Right atrium auricular region (tissue), 2 donors: ENCODE measurements at regions not wholly inside any gene's neighbourhood (a gene's known extent, or its start where the extent isn't known, plus 50 kb on each side); places are given as distances from the start of the nearest gene placed in this dataset.

Source experiments
- DNase-seq: peaks from one replicate; pipeline ENCODE4 v3.0.0-alpha.2; 2019; ENCODE audit warnings: low spot score
- H3K27ac ChIP-seq, 2 donors: fragments of 200-600 bp; sonication (generic); 1 replicate in 1 of 2; 2 replicates in 1 of 2; pipeline ENCODE4 v1.5.1; 2016 to 2019
- H3K27me3 ChIP-seq, 2 donors: fragments of 200-600 bp; sonication (generic); one replicate each; pipeline versions ENCODE4 v1.5.1 to v1.6.0; 2017 to 2019
- H3K36me3 ChIP-seq: fragments of 200-600 bp; sonication (generic); one replicate; pipeline ENCODE4 v1.5.1; 2016
- H3K4me1 ChIP-seq, 2 donors: fragments of 200-600 bp; sonication (generic); one replicate each; pipeline versions ENCODE4 v1.5.1 to v1.6.0; 2017 to 2019
- H3K4me3 ChIP-seq, 2 donors: fragments of 200-600 bp; sonication (generic); 1 replicate in 1 of 2; 2 replicates in 1 of 2; pipeline ENCODE4 v1.5.1; 2017 to 2019; ENCODE audit warnings: mild to moderate bottlenecking in 1 of 2, moderate library complexity in 1 of 2
- H3K9me3 ChIP-seq, 2 donors: fragments of 200-600 bp; sonication (generic); one replicate each; pipeline ENCODE4 v1.5.1; 2019
- CTCF ChIP-seq, 2 donors: fragments of 200-600 bp; sonication (generic); IDR thresholded peaks; one replicate each; pipeline ENCODE4 v1.5.1; 2019; ENCODE audit warnings: antibody characterized with exemption in 2 of 2

DNA sequence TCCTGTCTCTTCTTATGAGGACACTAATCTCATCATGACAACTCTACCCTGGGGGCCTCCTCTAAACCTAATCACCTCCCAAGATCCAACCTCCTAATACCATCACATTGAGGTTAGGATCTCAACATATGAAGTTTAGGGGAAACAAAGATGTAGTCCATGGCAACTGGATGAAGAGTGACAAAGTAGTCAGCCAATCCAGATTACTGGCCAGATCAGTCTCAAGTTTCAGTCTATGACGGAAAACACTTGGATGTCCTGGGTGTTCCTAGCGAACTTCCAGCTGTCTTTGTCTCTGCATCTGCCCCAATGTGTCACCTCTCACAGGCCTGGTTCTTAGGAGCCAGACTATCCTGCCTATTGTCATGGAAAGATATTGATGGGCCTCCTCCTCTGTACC is 630.8 kb downstream of the AACS start:
- TF ChIP-seq CTCF (IDR thresholded peaks at IDR 0.05): no peak
- DNase-seq: no peak
- no peak overlapping the region for H3K27ac ChIP-seq
- no peaks in the 10 kb centered on the region for H3K9me3 ChIP-seq
- no peaks in the 10 kb centered on the region for H3K36me3 ChIP-seq
- H3K4me1 ChIP-seq: no peaks in the 10 kb centered on the region
- H3K4me3 ChIP-seq: no peak overlapping the region
- no peaks in the 10 kb centered on the region for H3K27me3 ChIP-seq

DNA sequence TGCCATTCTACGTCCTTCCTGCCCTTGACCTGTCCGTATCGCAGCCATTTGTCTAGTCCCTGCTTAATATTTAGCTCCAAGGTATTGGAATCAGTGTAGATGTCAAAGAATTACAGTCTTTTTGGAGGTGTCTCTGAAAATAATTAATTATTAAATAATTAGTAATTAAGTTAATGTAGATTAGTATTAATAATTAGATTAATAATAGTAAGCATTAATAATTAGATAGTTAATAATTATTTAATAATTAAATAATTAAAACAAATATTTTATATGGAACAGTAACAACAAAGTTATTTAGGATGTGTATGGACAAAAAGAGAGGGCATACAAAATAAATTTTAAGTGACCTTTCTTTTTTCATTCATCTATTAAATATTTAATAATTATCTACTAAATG is 639.6 kb downstream of the AACS start:
- H3K4me1 ChIP-seq: no peaks in the 10 kb centered on the region
- TF ChIP-seq CTCF (IDR thresholded peaks at IDR 0.05): no peak
- no peak overlapping the region for H3K4me3 ChIP-seq
- no peaks in the 10 kb centered on the region for H3K36me3 ChIP-seq
- no peaks in the 10 kb centered on the region for H3K9me3 ChIP-seq
- H3K27ac ChIP-seq: no peak overlapping the region
- no peak for DNase-seq
- H3K27me3 ChIP-seq: no peaks in the 10 kb centered on the region

DNA sequence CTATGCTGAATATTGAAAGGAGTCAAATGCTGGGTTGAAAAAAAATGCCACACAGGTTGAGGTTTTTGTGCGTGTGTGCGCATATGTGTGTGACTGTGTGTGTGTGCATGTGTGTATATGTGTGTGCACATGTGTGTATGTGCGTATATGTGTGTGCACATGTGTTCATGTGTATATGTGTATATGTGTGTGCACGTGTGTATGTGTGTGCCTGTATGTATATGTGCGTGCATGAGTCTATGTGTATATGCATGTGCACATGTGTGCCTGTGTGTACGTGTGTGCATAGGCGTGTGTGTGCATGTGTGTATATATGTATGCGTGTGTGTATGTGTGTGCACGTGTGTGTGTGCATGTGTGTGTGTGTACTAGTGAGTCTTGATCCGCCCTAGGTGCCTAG is 655.7 kb downstream of the AACS start:
- no peak for DNase-seq
- Histone ChIP-seq H3K4me1 (no peaks in the 10 kb centered on the region), H3K27ac (no peak overlapping the region), H3K9me3 (peaks cover 0 to 21% of the 10 kb centered on the region in 2 donors), H3K4me3 (no peak overlapping the region), H3K27me3 (no peaks in the 10 kb centered on the region), H3K36me3 (no peaks in the 10 kb centered on the region)
- no peak for TF ChIP-seq CTCF (IDR thresholded peaks at IDR 0.05)

DNA sequence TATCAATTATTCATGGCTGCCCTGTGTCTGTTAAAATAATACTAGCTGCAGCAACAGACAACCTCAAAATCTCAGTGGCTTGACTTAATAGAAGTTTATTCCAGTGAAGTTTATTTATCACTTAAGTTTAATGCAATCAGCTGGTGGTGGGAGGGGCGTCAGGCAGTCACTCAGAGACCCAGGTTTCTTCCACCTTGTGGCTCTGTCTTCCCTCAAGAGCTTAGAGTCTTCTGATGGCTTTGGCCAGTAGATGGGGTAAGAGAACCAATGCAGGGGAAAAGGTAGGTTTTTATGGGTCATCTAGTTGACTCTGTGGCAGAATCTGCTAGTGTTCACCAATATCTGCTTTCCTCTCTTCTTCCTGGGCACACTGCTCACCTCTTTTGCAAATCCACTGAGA is 668.9 kb downstream of the AACS start:
- no peaks in the 10 kb centered on the region for H3K36me3 ChIP-seq
- no peak for TF ChIP-seq CTCF (IDR thresholded peaks at IDR 0.05)
- DNase-seq: no peak

GRCh38 chr12:125738211-125738610 is 673.0 kb downstream of the AACS start:
- no peak for TF ChIP-seq CTCF (IDR thresholded peaks at IDR 0.05)
- H3K9me3 ChIP-seq: peaks cover 0 to 7% of the 10 kb centered on the region in 2 donors

More for the DNA sequence above, 668.9 kb downstream of the AACS start:
- Histone ChIP-seq H3K9me3 (no peaks in the 10 kb centered on the region), H3K4me3 (no peak overlapping the region), H3K27ac (no peak overlapping the region), H3K27me3 (no peaks in the 10 kb centered on the region), H3K4me1 (no peaks in the 10 kb centered on the region)

DNA sequence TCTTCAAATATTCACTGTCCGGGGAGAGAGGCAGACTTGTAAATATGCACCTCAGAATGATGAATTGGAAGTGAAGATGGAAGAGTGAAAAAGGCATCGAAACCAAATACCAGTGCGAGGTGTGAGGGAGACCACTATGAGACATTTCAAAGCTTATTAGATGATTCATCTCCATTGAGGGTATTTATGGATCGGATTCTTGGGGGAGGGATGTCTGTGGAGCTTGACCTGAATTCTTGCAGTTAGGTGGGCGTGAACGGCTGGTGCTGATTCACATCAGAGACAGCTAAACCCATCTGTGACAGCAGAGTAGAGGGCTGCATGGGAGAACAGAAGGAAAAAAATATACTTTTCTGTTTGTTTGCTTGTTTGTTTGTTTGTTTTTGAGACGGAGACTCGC is 677.2 kb downstream of the AACS start:
- no peak for DNase-seq
- no peak overlapping the region for H3K4me3 ChIP-seq
- H3K4me1 ChIP-seq: no peaks in the 10 kb centered on the region
- H3K9me3 ChIP-seq: peaks cover 0 to 7% of the 10 kb centered on the region in 2 donors
- no peaks in the 10 kb centered on the region for H3K36me3 ChIP-seq
- no peak for TF ChIP-seq CTCF (IDR thresholded peaks at IDR 0.05)
- H3K27ac ChIP-seq: no peak overlapping the region
- H3K27me3 ChIP-seq: no peaks in the 10 kb centered on the region

More at GRCh38 chr12:125738211-125738610, 673.0 kb downstream of the AACS start:
- H3K27ac ChIP-seq: no peak overlapping the region
- no peaks in the 10 kb centered on the region for H3K4me1 ChIP-seq
- H3K4me3 ChIP-seq: no peak overlapping the region
- no peak for DNase-seq
- no peaks in the 10 kb centered on the region for H3K27me3 ChIP-seq
- H3K36me3 ChIP-seq: no peaks in the 10 kb centered on the region
